NCI-H1048 (cell line): ENCODE measurements at regions not wholly inside any gene's neighbourhood (a gene's known extent, or its start where the extent isn't known, plus 50 kb on each side); places are given as distances from the start of the nearest gene placed in this dataset.
"Not testable (repeated sequence)": the region's sequence is repeated elsewhere in the genome, so short reads cannot be mapped to it uniquely, and the experiment has no call there.

ENCODE experiments used
- DNase-seq: peaks from one replicate; lab custom pipeline; 2025; lab: John Stamatoyannopoulos, UW

GRCh38 chr12:17357396-17357795, 732.6 kb downstream of the RERGL start:
- no peak for DNase-seq

DNA sequence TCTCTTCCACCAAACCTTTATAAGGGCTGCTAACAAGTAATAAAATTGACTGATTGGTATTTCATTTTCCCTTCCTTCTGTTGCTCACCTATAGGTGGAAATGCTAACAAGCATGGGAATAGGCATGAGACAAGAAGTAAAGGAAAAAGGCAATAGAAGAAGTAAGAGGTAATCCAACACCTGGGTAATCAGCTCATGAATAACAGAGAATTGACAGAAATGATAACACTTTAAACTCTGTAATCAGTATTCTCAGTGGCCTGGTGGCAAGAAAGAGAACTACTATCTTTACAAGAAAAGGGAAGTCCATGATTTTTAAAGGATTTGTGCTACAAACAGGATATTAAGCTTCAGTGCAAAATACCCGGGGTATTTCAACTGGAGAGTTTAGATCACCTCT, 737.8 kb downstream of the RERGL start:
- no peak for DNase-seq

- DNase-seq, result no peak
Measured at GRCh38 chr12:17348311-17348710, 741.7 kb downstream of the RERGL start.

DNA sequence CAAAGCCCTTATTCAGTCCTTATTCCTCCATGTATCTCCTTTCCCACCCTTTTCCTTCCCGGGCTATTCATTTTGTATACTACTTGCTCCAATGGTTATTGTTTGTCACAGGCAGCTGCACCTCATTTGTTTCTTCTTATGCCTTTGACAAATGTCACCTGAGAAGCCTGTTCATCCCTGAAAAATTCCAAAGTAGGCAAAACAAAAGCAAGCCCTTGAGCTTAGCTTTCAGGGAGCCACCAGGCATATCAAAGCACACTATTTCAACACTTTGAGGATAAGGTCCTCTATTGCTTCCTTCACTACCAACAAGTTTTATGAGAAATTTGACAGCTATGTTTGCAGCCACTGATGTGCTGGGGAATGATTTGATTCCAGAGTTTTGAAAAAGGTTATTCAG, 738.7 kb upstream of the LMO3 start:
- DNase-seq, result no peak

- no peak for DNase-seq
Measured at GRCh38 chr12:17342381-17342961, 736.5 kb upstream of the LMO3 start.

DNA sequence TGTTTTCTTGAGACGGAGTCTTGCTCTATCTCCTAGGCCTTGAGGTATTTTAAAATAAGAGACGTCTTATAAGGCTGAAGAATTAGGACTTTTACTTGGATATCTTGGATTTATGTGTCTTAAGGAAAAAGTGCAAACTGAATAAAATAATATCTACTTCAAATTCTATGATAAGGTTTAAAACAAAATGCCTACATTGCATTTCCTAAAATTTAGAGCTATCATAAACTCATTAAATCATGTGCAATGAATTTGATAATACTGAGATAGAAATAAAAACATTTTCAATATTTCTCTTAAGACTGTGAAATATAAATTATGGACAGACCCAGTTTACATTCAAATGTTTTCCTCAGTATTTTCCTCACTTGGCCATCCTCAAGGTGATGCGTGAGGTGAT, 729.5 kb upstream of the LMO3 start:
- DNase-seq, result no peak

DNA sequence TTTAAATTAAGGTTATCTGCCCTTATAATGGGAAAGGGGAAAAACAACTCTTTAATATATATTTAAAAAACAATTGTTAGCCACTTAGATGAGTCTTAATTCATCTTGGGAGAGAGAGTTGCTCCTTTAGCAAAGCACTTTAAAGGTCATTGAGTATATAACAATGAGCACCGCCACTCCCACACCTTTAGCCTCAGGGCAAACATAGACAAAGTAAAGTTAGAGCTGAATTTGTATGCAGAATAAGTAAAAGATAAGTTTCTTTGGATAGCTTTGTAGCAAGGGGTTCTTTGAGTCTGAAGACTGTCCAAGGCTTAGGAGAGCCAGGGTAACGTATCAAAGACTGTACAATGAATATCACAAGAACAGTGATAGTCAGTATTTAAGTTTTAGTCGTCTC, 728.8 kb upstream of the LMO3 start:
- no peak for DNase-seq

DNA sequence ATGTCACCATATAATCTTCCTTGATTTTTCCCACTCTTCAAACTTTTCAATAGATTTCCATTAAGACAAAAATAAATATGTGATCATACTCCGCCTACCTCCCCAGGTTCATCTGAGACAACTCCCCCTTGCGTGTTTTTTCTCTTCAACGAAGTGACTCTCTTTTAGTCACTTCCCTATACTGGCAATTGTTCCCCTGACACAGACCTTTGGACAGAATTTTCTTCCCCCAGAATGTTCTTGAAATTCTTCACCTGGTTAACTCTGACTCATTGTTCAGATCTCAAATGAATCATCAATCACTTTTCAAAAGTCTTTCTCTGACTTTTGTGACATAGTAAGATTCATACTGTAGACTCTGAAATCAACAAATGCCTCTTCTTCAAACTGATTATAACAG, 727.3 kb upstream of the LMO3 start:
- DNase-seq, result no peak

DNA sequence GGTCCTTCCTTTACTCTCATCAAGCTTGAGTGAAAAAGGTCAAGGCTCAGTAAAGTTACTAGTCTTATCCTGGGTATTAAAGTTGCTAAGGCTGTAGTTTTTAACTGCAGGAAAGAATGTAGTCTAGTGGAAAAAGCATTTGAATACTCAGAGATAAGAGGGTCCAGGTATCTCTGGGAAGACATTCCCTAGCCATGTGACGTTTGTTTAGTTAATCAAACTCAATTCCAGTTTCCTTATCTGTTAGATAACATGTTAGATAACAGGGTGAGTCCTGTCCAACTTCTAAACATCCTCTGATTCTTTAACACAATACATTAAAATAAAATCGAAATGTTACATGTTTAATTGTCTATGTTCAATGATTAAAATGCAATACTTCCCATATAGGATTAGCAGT, 720.7 kb upstream of the LMO3 start:
- no peak for DNase-seq

DNA sequence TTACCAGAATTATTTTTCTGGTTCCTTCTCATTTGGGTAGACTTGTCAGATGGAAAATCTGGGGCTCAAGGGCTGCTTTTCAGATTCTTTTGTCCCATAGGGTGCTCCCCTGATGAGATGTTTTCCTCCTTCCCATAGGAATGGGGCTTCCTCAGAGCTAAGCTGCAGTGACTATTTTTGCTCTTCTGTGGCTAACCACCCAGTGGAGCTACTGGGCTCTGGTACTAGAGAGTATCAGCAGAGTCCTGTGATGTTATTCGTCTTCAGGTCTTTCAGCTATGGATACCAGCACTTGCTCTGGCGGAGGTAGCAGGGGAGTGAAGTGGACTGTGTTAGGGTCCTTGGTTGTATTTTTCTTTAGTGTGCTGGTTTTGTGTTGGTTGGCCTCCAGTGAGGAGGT, 716.1 kb upstream of the LMO3 start:
- DNase-seq, result no peak

DNA sequence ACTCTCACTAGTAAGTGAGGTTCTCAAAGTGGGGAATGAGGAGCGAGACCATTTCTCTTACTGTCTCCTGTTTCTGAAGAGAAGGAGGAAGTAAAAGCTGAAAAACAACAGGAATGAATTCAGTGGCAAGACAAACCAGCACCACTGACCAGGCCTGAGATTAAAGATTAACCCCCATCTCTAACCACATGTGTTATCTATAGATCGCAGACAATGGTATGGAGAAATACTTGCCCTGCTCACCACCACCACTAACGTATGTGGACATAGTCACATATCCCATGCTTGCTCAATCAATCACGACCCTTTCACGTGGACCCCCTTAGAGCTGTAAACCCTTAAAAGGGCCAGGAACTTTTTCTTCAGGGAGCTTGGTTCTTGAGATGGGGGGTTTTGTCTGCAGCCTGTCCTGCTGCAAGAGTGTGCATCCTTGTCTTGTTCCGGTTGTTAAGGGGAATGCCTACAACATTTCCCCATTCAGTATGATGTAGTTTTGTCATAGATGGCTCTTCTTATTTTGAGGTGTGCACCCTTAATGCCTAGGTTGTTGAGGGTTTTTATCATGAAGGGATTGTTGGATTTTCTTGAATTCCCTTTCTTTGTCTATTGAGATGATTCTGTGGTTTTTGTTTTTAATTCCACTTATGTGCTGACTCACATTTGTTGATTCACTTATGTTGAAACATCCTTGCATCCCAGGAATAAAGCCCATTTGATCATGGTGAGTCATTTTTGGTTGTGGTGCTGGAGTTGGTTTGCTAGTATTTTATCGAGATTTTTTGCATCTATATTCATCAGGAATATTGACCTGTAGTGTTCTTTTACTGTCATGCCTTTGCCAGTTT, 698.8 kb upstream of the LMO3 start:
- DNase-seq, result no peak

GRCh38 chr12:17302001-17302400, 696.0 kb upstream of the LMO3 start:
- DNase-seq, result no peak

GRCh38 chr12:17301544-17301943, 695.6 kb upstream of the LMO3 start:
- no peak for DNase-seq

GRCh38 chr12:17296882-17297281, 690.9 kb upstream of the LMO3 start:
- no peak for DNase-seq

- DNase-seq, result no peak
Measured at GRCh38 chr12:17286874-17287273, 680.9 kb upstream of the LMO3 start.

DNA sequence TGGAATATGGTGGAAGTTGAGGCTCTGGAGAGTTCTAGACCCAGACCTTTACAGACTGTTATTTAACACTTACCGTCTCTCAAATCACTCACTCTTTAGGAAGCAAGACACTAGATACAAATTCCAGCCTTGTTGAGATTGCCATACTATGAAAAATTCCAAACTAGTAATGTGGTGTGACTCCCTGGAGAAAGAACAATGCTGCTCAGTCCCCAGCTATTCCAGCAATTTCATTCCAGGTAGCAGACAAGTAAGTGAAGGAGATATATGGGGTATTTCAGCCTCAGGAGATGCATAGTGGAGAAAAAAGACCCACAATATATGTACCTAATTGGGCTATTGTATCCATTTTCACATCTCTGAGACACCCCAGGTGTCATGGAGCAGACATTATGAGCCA, 678.9 kb upstream of the LMO3 start:
- DNase-seq, result no peak

DNA sequence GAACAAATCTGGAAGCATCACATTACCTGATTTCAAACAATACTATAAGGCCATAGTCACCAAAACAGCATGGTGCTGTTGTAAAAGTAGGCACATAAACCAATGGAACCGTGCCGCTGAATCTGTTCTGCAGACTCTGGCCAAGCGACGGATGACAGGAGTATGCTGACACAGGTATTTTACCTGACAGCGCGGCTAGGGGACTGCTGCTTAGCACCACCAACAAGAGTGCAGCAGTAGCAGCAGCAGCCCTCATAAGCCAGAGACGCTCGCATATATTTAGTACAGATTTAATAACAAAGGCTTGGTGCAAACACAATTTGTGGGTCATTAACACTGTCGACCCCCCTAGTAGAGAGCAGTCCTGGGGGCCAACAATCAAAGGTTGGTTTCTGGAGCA, 677.6 kb upstream of the LMO3 start:
- DNase-seq, result no peak

- DNase-seq, result not testable (repeated sequence)
Measured at GRCh38 chr12:17282169-17282568, 676.2 kb upstream of the LMO3 start.

DNA sequence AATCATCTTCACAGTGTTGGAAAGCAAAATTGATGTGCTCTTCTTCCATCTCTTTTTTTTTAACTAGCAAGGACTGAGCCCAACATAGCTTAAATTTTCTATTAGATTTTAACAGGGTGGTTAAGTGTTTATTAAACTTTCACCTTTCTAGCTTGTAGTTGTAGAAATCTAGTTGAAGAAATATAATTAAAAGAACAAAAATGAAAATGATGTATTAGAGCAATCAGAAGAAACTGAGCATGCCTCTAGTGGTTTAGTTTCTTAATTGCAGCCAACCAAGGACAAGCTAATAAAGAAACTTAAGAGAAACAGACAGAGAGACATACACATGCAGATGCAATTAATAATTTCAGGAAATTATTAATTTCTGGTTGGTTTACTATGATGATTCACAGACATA, 673.0 kb upstream of the LMO3 start:
- no peak for DNase-seq

- no peak for DNase-seq
Measured at GRCh38 chr12:17276196-17276595, 670.2 kb upstream of the LMO3 start.

DNA sequence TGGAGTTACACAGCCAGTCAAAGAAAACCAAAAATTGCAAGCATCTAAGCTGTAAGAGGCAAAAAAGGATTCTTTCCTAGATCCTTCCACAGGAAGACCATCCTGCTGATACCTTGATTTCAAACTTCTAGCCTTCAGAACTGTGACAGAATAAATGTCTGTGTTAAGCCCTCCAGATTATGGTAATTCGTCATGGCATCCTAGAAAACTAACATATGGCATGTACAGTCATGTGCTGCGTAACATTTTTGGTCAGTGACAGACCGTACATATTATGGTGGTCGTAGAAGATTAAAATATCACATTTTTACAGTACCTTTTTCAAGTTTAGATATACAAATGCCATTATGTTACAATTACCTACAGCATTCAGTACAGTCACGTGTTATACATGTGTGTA, 660.9 kb upstream of the LMO3 start:
- no peak for DNase-seq

GRCh38 chr12:17264603-17265002, 658.6 kb upstream of the LMO3 start:
- DNase-seq, result no peak

GRCh38 chr12:17239874-17240273, 633.9 kb upstream of the LMO3 start:
- no peak for DNase-seq

DNA sequence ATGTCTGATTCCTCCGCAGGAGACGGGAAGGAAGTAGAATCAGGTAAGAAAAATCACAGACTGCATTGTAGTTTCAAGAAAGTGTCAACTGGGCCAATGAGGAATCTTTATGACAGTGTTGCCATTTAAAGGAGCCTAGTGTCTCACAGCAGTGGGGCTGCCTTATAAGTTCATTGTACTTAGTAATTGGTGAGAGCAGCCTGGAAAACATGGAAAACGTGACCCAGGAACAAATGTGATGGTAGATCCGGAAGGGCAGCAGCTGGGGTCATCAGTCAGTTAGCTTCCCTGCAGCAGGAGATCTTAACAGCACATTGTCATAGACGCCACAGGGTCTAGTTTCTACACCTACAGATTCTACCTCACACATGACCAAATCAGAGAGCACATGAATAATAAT, 630.0 kb upstream of the LMO3 start:
- no peak for DNase-seq
